NCI-H460 (cell line): ENCODE measurements at regions not wholly inside any gene's neighbourhood (a gene's known extent, or its start where the extent isn't known, plus 50 kb on each side); places are given as distances from the start of the nearest gene placed in this dataset.

ENCODE experiments used
- DNase-seq: peaks from one replicate; pipeline ENCODE4 v3.0.0-alpha.2; 2016; ENCODE audit warnings: low read depth; ENCODE audit errors: extremely low read depth

DNA sequence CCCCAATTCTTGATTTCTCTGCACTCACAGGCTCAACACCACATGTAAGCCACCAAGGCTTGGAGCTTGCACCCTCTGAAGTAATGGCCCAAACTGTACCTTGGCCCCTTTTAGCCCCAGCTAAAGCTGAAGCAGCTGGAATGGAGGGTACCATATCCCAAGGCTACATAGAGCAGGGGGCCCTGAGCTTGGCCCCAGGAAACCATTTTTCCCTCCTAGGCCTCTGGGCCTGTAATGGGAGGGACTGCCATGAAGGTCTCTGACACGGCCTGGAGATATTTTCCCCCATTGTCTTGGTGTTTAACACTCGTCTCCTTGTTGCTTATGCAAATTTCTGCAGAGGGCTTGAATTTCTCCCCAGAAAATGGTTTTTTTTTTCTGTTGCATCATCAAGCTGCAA lies 69.7 kb downstream of the SKA1 start:
- DNase-seq = no peak

DNA sequence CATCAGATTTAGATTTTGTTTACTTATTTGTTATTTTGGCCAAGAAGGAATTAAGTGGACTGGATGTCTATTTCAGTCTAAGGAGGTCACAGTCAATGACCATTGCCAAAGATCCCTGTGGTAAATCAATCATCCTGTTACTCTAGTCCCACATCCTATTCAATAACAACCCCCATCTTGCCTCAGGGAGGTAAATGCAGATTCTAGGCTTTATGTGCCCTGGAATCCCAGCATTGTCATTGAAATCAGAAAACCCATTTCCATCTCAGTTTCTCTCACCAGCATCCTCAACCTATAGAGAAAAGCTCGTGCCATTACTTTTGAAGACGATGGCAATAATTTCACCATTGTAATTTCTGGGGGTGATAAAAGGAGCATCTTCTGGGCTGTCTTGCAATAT lies 71.8 kb downstream of the SKA1 start:
- no peak for DNase-seq

GRCh38 chr18:50447102-50447741 lies 72.4 kb downstream of the SKA1 start:
- no peak for DNase-seq

GRCh38 chr18:50447952-50448351 lies 73.1 kb downstream of the SKA1 start:
- no peak for DNase-seq

DNA sequence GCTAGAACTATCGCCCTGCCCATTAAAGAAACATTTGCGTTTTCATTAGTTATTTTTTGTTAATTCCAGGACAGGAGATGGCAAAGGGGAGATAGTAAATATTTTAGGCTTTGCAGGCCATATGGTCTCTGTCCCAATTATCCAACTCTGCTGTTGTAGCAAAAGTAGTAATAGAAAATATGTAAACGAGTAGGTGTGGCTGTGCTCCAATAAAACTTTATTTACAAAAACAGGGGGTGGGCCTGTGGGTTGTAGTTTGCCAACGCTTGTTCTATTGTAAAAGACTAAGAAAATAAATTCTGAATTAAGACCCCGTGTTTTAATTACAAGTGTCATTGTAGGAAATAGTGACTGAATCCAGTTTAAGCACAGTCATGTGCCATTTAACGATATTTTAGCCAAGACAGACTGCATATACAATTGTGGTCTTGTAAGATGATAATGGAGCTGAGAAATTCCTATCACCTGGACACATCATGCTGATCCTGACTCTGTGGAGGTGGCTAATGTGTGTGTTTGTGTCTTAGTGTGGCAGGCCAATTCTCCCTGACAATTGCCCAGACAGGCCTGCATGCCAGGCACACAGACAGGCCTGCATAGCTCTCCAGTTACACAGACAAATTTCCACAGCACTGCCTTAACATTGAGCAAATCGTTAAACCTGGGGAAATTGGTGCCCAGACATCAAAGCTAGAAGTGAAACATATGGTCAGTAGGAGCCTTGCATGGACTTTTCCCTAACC lies 76.4 kb downstream of the SKA1 start:
- no peak for DNase-seq

DNA sequence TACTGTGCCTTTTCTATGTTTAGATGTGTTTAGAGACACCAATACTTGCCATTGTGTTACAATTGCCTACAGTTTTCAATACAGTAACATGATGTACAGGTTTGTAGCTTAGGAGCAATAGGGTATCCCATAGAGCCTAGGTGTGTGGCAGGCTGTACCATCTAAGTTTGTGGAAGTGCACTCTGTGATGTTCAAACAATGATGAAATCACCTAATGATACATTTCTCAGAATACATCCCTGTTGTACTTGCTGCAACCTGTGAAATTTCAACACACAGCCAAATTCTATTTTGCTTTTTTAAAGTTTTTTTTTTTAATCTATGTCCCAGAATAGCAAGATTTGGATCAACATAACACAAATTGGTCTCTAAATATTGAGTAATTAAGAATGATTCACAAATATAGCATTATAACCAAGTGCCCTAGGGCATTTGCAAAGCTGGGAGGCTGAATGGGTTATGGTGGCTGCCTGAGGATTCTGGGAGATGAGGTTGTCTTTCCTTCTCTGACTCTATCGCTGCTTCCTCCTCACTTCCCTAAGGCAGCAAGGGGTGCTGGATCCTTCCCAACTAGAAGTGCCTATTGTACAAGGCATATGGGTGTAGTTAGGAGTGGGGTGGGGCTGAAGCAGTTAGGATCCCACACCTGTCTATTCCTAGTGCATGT lies 78.3 kb downstream of the SKA1 start:
- DNase-seq = no peak

DNA sequence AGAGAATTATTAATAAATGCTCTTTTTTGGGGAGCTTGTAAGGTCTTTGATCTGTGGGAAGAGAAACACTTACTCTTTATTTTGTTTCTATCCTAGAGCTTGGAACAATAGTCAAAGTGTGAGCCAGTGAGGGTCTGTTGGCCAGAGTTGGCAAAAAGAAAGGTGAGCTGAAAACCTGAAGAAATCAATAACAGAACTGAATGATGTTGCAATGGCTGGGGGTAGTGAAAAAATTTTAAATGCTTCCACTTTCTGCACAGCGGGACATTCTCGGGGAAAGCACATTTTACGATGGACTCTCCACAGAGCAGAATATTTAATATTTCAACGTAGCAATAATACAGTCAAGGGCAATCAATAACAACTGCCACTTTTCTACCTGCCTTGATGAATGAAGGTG lies 78.9 kb downstream of the SKA1 start:
- no peak for DNase-seq

DNA sequence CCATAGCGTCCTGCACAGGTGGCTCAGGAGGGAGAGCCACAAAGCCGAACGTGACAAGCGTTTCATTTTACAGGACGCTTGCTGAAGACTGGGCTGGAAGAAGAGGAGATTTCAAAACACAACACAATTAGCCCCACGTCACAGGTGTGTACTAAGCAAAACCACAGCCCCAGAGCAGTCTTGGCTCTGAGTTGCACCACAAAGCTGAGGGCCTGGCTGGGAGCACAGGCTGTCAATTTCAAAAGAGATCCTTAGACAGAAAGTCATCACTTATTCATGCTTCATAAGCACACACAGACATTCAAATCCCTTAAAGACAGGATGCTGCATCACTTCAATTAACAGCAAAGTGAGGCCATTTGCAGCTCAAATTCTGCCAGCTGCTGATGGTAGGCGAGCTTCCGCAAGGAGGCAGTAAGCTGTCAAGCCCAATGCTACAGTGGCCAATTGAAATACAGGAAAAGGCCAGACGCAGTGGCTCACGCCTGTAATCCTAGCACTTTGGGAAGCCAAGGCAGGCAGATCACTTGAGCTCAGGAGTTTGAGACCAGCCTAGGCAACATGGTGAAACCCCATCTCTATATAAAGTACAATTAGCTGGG lies 79.6 kb downstream of the SKA1 start:
- no peak for DNase-seq

DNA sequence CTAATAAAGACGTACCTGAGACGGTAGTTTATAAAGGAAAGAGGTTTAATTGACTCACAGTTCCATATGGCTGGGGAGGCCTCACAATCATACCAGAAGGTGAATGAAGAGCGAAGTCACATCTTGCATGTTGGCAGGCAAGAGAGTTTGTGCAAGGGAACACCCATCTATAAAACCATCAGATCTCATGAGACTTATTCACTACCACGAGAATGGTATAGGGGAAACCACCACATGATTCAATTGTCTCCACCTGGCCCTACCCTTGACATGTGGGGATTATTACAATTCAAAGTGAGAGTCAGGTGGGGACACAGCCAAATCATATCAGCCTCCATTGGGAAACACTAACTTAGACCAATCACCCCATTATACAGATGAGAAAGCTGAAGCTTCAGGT lies 81.4 kb downstream of the SKA1 start:
- no peak for DNase-seq

GRCh38 chr18:50457639-50458038 lies 82.8 kb downstream of the SKA1 start:
- DNase-seq = no peak

DNA sequence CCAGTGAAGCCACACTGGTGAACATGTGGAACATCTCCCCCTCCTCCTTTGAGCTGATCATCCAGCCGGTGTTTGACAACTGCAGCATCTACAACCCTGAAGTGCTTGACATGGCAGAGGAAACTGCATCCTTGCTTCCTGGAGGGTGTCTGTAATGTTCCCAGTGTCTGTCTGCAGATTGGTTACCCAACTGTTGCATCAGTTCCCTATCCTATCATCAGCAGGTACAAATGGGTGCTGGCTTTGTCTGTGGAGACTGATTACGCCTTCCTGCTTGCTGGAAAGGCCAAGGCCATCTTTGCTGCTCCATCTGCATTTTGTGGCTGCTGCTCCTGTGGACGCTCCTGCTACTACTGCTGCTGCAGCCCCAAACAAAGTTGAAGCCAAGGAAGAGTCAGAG lies 83.5 kb downstream of the SKA1 start:
- no peak for DNase-seq

DNA sequence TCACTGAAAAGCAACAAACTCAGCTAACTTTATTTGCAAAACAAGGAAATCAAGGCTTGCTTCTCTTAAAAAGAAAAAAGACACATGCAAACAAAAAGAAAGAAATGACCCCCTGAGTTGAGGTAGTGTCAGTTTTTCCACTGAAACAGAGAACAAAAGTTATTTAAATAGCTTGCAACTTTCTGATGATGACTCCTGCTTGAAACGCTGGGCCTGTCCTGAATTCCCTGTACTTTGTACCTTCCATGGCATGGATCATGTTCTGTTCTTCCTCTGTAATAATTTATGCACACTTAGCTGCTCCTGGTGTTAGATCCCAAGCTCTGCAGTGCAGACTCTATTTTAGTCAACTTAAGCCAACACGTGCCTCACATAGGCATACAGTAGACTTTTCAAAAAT lies 84.0 kb downstream of the SKA1 start:
- DNase-seq = no peak

GRCh38 chr18:50460062-50460461 lies 85.2 kb downstream of the SKA1 start:
- no peak for DNase-seq

- no peak for DNase-seq
Observed at GRCh38 chr18:50460716-50461115, 85.9 kb downstream of the SKA1 start.

- DNase-seq = no peak
Observed at GRCh38 chr18:50461251-50461650, 86.4 kb downstream of the SKA1 start.

DNA sequence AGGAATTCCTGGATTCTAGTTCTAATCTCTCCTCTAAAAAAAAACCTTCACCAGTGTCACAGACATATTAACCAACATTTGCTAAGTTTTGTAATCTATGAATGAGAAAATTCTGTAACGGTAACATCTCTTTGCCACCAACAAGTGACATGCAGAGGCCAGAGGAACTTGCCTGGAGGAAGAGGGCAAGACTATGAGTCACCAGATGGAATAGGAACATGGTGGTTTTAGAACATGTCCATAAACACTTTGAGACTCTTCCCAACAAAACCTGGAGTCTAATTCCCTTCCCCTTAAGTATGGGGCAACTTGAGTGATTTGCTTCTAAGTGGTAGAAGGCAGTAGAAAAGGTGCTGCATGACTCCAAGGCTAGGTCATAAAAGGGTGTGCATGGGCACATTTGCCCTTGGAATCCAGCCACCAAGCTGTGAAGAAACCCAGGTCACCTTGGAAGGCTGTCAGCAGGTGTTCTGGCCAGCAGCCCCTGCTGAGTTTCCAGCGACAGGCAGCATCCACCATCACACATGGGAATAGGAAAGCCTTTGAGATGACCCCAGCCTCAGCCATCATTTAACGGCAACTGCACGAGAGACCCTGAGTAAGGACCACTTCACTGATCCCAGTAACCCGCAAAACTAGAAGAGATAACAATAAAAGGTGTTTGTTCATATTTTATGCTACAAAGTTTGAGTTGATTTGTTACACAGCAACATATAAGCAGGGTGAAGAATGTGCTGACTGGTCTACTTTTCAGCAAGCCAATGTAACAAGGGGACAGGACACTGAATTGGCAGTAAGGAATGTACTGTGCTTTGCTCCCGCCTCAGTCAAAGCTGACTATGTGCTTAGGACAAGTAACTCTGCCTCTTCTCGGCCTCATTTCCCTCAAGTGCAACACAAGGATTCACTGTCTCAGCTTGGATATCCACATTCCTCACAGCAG lies 90.6 kb downstream of the SKA1 start:
- no peak for DNase-seq

GRCh38 chr18:50466634-50467033 lies 91.8 kb downstream of the SKA1 start:
- no peak for DNase-seq

DNA sequence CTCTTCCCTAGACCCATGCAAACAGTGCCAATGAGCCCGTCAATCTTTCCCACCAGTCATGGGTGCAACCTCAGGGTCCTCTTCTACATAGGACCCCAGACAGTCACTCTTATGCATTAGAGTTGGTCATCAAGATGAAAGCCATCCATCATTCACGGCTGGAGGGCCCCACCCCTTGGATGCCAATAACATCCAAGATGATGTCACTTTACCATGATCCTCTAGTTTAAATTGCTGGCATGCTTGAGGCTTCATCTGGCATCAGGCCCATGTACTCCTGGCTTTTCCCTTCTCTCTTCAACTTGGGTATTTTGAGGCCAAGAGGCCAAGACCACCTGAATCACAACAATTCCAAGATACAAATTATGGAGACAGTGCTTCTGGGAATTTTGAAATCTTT lies 91.1 kb upstream of the MAPK4 start:
- no peak for DNase-seq

DNA sequence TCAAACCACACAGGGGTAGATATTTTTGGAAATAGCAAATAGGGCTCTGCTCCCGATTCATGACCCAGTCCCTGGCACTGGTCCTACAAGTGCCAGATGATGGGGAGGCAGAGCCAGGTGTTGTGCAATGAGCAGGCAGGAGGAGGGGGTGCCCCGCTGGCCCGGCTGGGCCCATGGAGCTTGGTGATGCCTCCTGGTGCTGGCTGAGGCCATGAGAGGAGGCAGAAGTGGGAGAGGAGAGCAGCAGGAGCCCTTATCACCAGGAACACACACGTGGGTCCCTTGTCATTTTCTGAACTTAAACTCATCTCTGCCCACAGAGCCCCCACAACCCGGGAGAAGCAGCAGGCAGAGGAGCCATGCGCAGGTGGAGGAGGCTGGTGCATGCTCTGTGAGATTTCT lies 90.5 kb upstream of the MAPK4 start:
- DNase-seq = no peak

GRCh38 chr18:50472941-50473340 lies 86.9 kb upstream of the MAPK4 start:
- DNase-seq = no peak

DNA sequence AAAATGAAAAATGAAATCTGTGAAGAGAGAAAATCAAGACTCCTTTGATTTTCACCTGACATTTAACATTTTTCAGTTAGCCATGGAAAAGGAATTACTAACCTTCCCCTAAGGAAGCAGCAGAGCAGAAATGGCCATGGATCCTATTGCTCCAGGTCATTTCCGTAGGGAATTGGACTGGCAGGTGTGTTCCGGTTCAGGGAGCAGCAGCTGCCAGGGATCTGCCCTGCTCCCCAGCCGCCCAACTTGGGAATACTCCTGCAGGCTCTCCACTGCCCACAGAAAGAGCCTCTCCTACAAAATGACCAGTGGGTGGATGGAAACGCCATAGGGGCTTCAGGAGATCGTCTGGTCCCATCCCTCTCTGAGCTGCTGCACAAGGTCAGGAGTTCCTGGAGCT lies 86.0 kb upstream of the MAPK4 start:
- no peak for DNase-seq
